GM19467 (cell line): ENCODE measurements at regions not wholly inside any gene's neighbourhood (a gene's known extent, or its start where the extent isn't known, plus 50 kb on each side); places are given as distances from the start of the nearest gene placed in this dataset.

Experiments used
- ATAC-seq: cut with Tn5 transposase; IDR thresholded peaks from one replicate; pipeline ENCODE4 v1.9.1; 2021; ENCODE audit warnings: mild to moderate bottlenecking, moderate library complexity; ENCODE audit not compliant: unreplicated experiment

- ATAC-seq, result no peak
Measured at GRCh38 chr11:111148953-111149352, 96.6 kb upstream of the POU2AF2 start.

GRCh38 chr11:111148121-111148520, 97.4 kb upstream of the POU2AF2 start:
- no peak for ATAC-seq

GRCh38 chr11:111137846-111138245, 107.7 kb upstream of the POU2AF2 start:
- no peak for ATAC-seq

- ATAC-seq, result no peak
Measured at GRCh38 chr11:111135778-111136570, 109.6 kb upstream of the POU2AF2 start.

- no peak for ATAC-seq
Measured at GRCh38 chr11:111135101-111135500, 110.4 kb upstream of the POU2AF2 start.

- no peak for ATAC-seq
Measured at GRCh38 chr11:111128076-111128870, 117.3 kb upstream of the POU2AF2 start.

- no peak for ATAC-seq
Measured at GRCh38 chr11:111124724-111125123, 120.8 kb upstream of the POU2AF2 start.

- no peak for ATAC-seq
Measured at GRCh38 chr11:111123463-111124398, 121.8 kb upstream of the POU2AF2 start.

- ATAC-seq, result no peak
Measured at GRCh38 chr11:111120696-111121302, 124.7 kb upstream of the POU2AF2 start.

- no peak for ATAC-seq
Measured at GRCh38 chr11:111120161-111120560, 125.4 kb upstream of the POU2AF2 start.

GRCh38 chr11:111119751-111120150, 125.8 kb upstream of the POU2AF2 start:
- no peak for ATAC-seq

GRCh38 chr11:111115890-111116289, 129.6 kb upstream of the POU2AF2 start:
- no peak for ATAC-seq

- no peak for ATAC-seq
Measured at GRCh38 chr11:111114091-111114490, 131.4 kb upstream of the POU2AF2 start.

GRCh38 chr11:111112614-111113013, 132.9 kb upstream of the POU2AF2 start:
- ATAC-seq, result no peak

GRCh38 chr11:111107501-111107900, 138.0 kb upstream of the POU2AF2 start:
- ATAC-seq, result no peak

GRCh38 chr11:111106641-111107040, 138.9 kb upstream of the POU2AF2 start:
- ATAC-seq, result no peak

- ATAC-seq, result no peak
Measured at GRCh38 chr11:111105566-111105965, 140.0 kb upstream of the POU2AF2 start.

- ATAC-seq, result no peak
Measured at GRCh38 chr11:111104185-111104584, 141.3 kb upstream of the POU2AF2 start.

GRCh38 chr11:111101881-111102280, 143.6 kb upstream of the POU2AF2 start:
- no peak for ATAC-seq

GRCh38 chr11:111099028-111099713, 146.4 kb upstream of the POU2AF2 start:
- no peak for ATAC-seq
